Endothelial cell of umbilical vein (primary cell): ENCODE measurements at regions not wholly inside any gene's neighbourhood (a gene's known extent, or its start where the extent isn't known, plus 50 kb on each side); places are given as distances from the start of the nearest gene placed in this dataset.

Source experiments
- BruUV-seq: library from RNA; stranded (reverse); fragments of 400-500 nt; replicated peaks from 2 replicates; lab custom pipeline; 2021; lab: Mats Ljungman, UMichigan
- CTCF ChIA-PET: fragments of 300-600, 350-600 bp; sonication (Branson Sonifier 250); formaldehyde crosslinking; loops from one replicate; lab custom pipeline; 2021; ENCODE audit warnings: antibody characterized with exemption, inconsistent platforms; lab: Charles Lee
- POLR2A ChIA-PET: fragments of 300-600, 350-600 bp; sonication (Branson Sonifier 250); formaldehyde crosslinking; loops from one replicate; lab custom pipeline; 2021; ENCODE audit warnings: antibody characterized with exemption, inconsistent platforms; lab: Charles Lee
- DNase-seq: peaks from one replicate; pipeline ENCODE4 v3.0.0-alpha.2; 2011; ENCODE audit warnings: low read depth, low spot score
- FAIRE-seq: peaks from 2 replicates; lab custom pipeline; 2011; peaks lifted over from hg19 to GRCh38; lab: Jason Lieb, UNC
- H2AFZ ChIP-seq: 2 replicates; pipeline ENCODE4 v1.6.0; 2012; ENCODE audit warnings: low read depth, low read length, control low read depth, inconsistent platforms
- H3K27ac ChIP-seq: 2 replicates; pipeline ENCODE4 v1.5.1; 2011; ENCODE audit warnings: low read depth, mild to moderate bottlenecking, control low read depth, low read length, moderate library complexity; ENCODE audit not compliant: insufficient read depth
- H3K27me3 ChIP-seq, 2 experiments: 2 replicates each; pipeline versions ENCODE4 v1.6.0 to v1.6.1; 2011; ENCODE audit warnings: low read length in 2 of 2, mixed read lengths in 1 of 2; ENCODE audit not compliant: control insufficient read depth in 2 of 2, insufficient read depth in 2 of 2
- H3K36me3 ChIP-seq, 2 experiments: 2 replicates in 1 of 2; 3 replicates in 1 of 2; pipeline ENCODE4 v1.5.1; 2011; ENCODE audit warnings: low read length in 2 of 2, mild to moderate bottlenecking in 1 of 2, moderate library complexity in 1 of 2; ENCODE audit not compliant: control insufficient read depth in 2 of 2, insufficient read depth in 2 of 2; ENCODE audit errors: extremely low read depth in 1 of 2
- H3K4me1 ChIP-seq: 3 replicates; pipeline ENCODE4 v1.5.1; 2011; ENCODE audit warnings: mild to moderate bottlenecking, low read length; ENCODE audit not compliant: control insufficient read depth, insufficient read depth; ENCODE audit errors: extremely low read depth
- H3K4me2 ChIP-seq: 2 replicates; pipeline ENCODE4 v1.6.1; 2011; ENCODE audit warnings: low read length, control low read depth, mixed read lengths; ENCODE audit not compliant: insufficient read depth
- H3K4me3 ChIP-seq, 3 experiments: fragments of 200-600 bp in 1 of 3; sonication (generic), shearing (Covaris generic) in 1 of 3; replicated peaks in 1 of 3; 2 replicates each; pipeline ENCODE4 v1.5.1; 2011 to 2016; ENCODE audit warnings: control low read depth in 3 of 3, low read length in 3 of 3, mild to moderate bottlenecking in 2 of 3, inconsistent platforms in 1 of 3, low read depth in 1 of 3, moderate library complexity in 1 of 3; ENCODE audit not compliant: insufficient read depth in 1 of 3
- H3K79me2 ChIP-seq: 2 replicates; pipeline ENCODE4 v1.6.0; 2012; ENCODE audit warnings: low read length, inconsistent platforms; ENCODE audit not compliant: control insufficient read depth, insufficient read depth
- H3K9ac ChIP-seq: replicated peaks from 2 replicates; pipeline ENCODE3; 2011; ENCODE audit warnings: low read length, control low read depth; ENCODE audit not compliant: insufficient read depth; ENCODE audit errors: extremely low read depth
- H3K9me1 ChIP-seq: replicated peaks from 3 replicates; pipeline ENCODE4 v1.6.0; 2011; ENCODE audit warnings: mild to moderate bottlenecking, low read length; ENCODE audit not compliant: control insufficient read depth, insufficient read depth; ENCODE audit errors: extremely low read depth
- H3K9me3 ChIP-seq: replicated peaks from 2 replicates; pipeline ENCODE4 v1.5.1; 2012; ENCODE audit warnings: low read length, inconsistent platforms; ENCODE audit not compliant: control insufficient read depth, insufficient read depth
- H4K20me1 ChIP-seq: replicated peaks from 2 replicates; pipeline ENCODE3; 2011; ENCODE audit warnings: mild to moderate bottlenecking, low read length; ENCODE audit not compliant: control insufficient read depth, insufficient read depth; ENCODE audit errors: extremely low read depth
- EZH2 ChIP-seq: IDR thresholded peaks from 2 replicates; pipeline ENCODE4 v1.6.1; 2012; ENCODE audit warnings: borderline replicate concordance, low read depth, mild to moderate bottlenecking, moderate library complexity, low read length, inconsistent platforms; ENCODE audit not compliant: severe bottlenecking
- FOS ChIP-seq: IDR thresholded peaks from 2 replicates; pipeline ENCODE4 v1.6.1; 2011; ENCODE audit warnings: mild to moderate bottlenecking, low read length, moderate library complexity, borderline replicate concordance; ENCODE audit not compliant: insufficient read depth
- GATA2 ChIP-seq: IDR thresholded peaks from 2 replicates; pipeline ENCODE4 v1.7.0; 2011; ENCODE audit warnings: low read depth, mild to moderate bottlenecking, moderate library complexity, mixed read lengths, low read length; ENCODE audit not compliant: insufficient read length, insufficient read depth
- JUN ChIP-seq: IDR thresholded peaks from 2 replicates; pipeline ENCODE4 v1.6.1; 2011; ENCODE audit warnings: borderline replicate concordance, low read depth; ENCODE audit not compliant: insufficient read length, insufficient read depth
- MYC ChIP-seq: IDR thresholded peaks from one replicate; pipeline ENCODE4 v1.6.1; 2011; ENCODE audit warnings: mild to moderate bottlenecking, low read depth, low read length
- POLR2A ChIP-seq: IDR thresholded peaks from 2 replicates; pipeline ENCODE4 v1.6.1; 2012; ENCODE audit warnings: low read depth, mild to moderate bottlenecking, control low read depth, low read length
- POLR2AphosphoS5 ChIP-seq: IDR thresholded peaks from 2 replicates; pipeline ENCODE4 v1.6.1; 2012; ENCODE audit warnings: low read depth, mild to moderate bottlenecking, control low read depth, low read length, moderate library complexity; ENCODE audit not compliant: insufficient read depth
- dilution Hi-C: fragments of 300-500 bp; cut with MboI; formaldehyde crosslinking; loops from one replicate; pipeline ENCODE4 v1.15.0; 2019; ENCODE audit warnings: low sequenced_read_pairs; ENCODE audit not compliant: extremely low pct_ligation_motif_present
- intact Hi-C: fragments of 100-400 bp; cut with micrococcal nuclease; formaldehyde crosslinking; loops from one replicate; pipeline ENCODE4 v1.10.0; 2022
- TF ChIP-seq, protein P1 (sequence below), 2 donors: IDR thresholded peaks; 1 replicate in 1 of 2; 2 replicates in 1 of 2; pipeline ENCODE4 v1.5.1; 2011; ENCODE audit warnings: low read length in 2 of 2, mild to moderate bottlenecking in 2 of 2, moderate library complexity in 2 of 2, control low read depth in 1 of 2, inconsistent platforms in 1 of 2, low read depth in 1 of 2; ENCODE audit not compliant: insufficient read depth in 1 of 2; ENCODE audit errors: extremely low read depth in 1 of 2
- TF ChIP-seq, protein P2 (sequence below): IDR thresholded peaks from 2 replicates; pipeline ENCODE4 v1.6.1; 2011; ENCODE audit not compliant: insufficient read depth, insufficient read length

DNA sequence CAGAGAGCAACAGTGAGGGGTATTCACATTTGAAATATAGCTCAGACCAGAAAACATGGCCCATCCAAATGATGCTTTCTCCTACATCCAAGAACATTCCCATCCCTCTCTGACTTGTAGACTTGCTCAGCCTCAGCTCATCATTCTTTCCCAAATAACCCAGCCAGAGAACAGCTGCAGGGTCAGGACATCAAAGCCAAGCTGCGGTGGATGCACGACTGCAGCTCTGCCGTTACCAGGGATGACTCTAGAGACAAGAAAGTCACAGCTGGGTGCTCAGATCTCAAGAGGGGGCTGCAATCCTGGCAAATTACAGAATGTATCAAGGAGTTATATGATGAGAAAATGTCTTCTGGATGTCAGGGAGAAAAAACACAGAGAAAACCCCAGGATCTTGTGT lies 944.3 kb downstream of the NTRK3 start:
- Histone ChIP-seq H3K9me1 (no peaks in the 10 kb centered on the region), H3K79me2 (no peaks in the 10 kb centered on the region), H4K20me1 (no peaks in the 10 kb centered on the region), H3K4me3 (no peak overlapping the region), H3K36me3 (no peaks in the 10 kb centered on the region), H3K4me2 (no peak overlapping the region), H3K9ac (no peak overlapping the region), H2AFZ (no peak overlapping the region), H3K27ac (no peak overlapping the region), H3K27me3 (no peaks in the 10 kb centered on the region), H3K9me3 (peaks cover 10% of the 10 kb centered on the region), H3K4me1 (no peaks in the 10 kb centered on the region)
- no peak for DNase-seq
- dilution Hi-C loops (no loop called here), intact Hi-C loops (no loop called here)
- FAIRE-seq: no peak
- BruUV-seq: no TSS peak
- TF ChIP-seq JUN: no peak
- no peak for TF ChIP-seq FOS
- TF ChIP-seq, protein P1, sequence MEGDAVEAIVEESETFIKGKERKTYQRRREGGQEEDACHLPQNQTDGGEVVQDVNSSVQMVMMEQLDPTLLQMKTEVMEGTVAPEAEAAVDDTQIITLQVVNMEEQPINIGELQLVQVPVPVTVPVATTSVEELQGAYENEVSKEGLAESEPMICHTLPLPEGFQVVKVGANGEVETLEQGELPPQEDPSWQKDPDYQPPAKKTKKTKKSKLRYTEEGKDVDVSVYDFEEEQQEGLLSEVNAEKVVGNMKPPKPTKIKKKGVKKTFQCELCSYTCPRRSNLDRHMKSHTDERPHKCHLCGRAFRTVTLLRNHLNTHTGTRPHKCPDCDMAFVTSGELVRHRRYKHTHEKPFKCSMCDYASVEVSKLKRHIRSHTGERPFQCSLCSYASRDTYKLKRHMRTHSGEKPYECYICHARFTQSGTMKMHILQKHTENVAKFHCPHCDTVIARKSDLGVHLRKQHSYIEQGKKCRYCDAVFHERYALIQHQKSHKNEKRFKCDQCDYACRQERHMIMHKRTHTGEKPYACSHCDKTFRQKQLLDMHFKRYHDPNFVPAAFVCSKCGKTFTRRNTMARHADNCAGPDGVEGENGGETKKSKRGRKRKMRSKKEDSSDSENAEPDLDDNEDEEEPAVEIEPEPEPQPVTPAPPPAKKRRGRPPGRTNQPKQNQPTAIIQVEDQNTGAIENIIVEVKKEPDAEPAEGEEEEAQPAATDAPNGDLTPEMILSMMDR (IDR thresholded peaks at IDR 0.05; ENCODE audit: extremely low read depth in 1 of 2, insufficient read depth in 1 of 2, low read depth in 1 of 2, low read length in 2 of 2): no peak
- no peak for TF ChIP-seq MYC
- TF ChIP-seq, protein P2, sequence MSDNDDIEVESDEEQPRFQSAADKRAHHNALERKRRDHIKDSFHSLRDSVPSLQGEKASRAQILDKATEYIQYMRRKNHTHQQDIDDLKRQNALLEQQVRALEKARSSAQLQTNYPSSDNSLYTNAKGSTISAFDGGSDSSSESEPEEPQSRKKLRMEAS: no peak
- no peak for TF ChIP-seq POLR2A
- TF ChIP-seq EZH2: no peak
- TF ChIP-seq POLR2AphosphoS5: no peak
- no peak for TF ChIP-seq GATA2
- ChIA-PET CTCF (no interaction called here), POLR2A (no interaction called here)
